ENCODE measurements at regions not wholly inside any gene's neighbourhood (a gene's known extent, or its start where the extent isn't known, plus 50 kb on each side); places are given as distances from the start of the nearest gene placed in this dataset.

DNA sequence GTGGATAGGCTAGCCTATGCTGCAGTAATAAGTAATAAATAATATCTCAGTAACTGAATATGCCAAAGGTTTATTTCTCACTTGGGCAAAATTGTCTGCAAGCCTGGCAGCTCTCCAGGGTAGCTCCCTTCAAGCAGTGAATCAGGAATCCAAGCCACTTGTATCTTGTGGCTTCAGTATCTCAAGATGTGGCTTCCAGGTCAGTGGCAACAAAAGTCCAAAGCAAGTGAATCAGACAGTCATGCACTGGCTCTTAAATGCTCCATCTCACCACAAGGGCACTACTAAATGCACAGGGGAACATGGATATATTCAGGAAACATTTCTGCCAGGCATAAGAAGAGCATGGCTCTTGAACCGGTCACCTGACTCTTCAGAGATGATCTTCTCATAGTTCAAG lies 126.3 kb downstream of the KCTD12 start:
- no TSS peak for BruUV-seq (replicated peaks)
- Histone ChIP-seq H3K9me3 (ENCODE audit: low read depth, low read length, poor library complexity, severe bottlenecking) (no peaks in the 10 kb centered on the region), H3K4me1 (ENCODE audit: insufficient read depth, low read length, poor library complexity, severe bottlenecking) (no peaks in the 10 kb centered on the region), H3K4me3 (ENCODE audit: low read depth, low read length, poor library complexity, severe bottlenecking) (no peak overlapping the region), H3K36me3 (ENCODE audit: insufficient read depth, low read length, poor library complexity, severe bottlenecking) (no peaks in the 10 kb centered on the region), H3K27ac (ENCODE audit: low read depth, low read length, poor library complexity, severe bottlenecking) (no peak overlapping the region), H3K27me3 (replicated peaks; ENCODE audit: insufficient read depth, low read depth, low read length, poor library complexity) (no peaks in the 10 kb centered on the region)
- POLR2A ChIA-PET (ENCODE audit: low non-redundant PET): no interaction called here
- intact Hi-C loops (cut with micrococcal nuclease; ENCODE audit: unreplicated experiment): no loop called here
- CTCF ChIA-PET: no interaction called here
- TF ChIP-seq EZH2 (IDR thresholded peaks at IDR 0.05; ENCODE audit: borderline replicate concordance, low read depth, low read length, poor library complexity, severe bottlenecking): no peak
- TF ChIP-seq, protein P1, sequence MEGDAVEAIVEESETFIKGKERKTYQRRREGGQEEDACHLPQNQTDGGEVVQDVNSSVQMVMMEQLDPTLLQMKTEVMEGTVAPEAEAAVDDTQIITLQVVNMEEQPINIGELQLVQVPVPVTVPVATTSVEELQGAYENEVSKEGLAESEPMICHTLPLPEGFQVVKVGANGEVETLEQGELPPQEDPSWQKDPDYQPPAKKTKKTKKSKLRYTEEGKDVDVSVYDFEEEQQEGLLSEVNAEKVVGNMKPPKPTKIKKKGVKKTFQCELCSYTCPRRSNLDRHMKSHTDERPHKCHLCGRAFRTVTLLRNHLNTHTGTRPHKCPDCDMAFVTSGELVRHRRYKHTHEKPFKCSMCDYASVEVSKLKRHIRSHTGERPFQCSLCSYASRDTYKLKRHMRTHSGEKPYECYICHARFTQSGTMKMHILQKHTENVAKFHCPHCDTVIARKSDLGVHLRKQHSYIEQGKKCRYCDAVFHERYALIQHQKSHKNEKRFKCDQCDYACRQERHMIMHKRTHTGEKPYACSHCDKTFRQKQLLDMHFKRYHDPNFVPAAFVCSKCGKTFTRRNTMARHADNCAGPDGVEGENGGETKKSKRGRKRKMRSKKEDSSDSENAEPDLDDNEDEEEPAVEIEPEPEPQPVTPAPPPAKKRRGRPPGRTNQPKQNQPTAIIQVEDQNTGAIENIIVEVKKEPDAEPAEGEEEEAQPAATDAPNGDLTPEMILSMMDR (conservative IDR thresholded peaks at IDR 0.05; ENCODE audit: low read depth, low read length): no peak
- DNase-seq (ENCODE audit: low spot score): no peak

DNA sequence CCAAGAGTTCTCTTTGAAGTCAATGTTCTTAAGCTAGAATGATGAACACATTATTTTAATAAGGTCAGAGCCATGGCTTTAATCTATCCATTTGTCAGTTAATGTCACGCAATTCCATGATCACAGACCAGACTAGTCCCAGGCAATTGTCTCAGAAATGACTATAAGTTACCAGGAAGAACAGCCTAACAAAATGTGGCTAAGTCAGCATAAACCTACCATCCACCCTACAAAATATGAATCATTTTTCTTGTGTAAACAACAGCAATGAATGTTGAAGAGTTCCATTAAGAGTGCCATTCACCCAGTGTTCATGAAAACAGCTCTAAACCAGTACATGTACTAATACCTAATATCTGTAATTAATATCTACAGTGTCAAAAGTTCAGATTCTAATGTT lies 127.5 kb downstream of the KCTD12 start:
- Histone ChIP-seq H3K4me1 (ENCODE audit: insufficient read depth, low read length, poor library complexity, severe bottlenecking) (no peaks in the 10 kb centered on the region), H3K36me3 (ENCODE audit: insufficient read depth, low read length, poor library complexity, severe bottlenecking) (no peaks in the 10 kb centered on the region), H3K27me3 (replicated peaks; ENCODE audit: insufficient read depth, low read depth, low read length, poor library complexity) (no peaks in the 10 kb centered on the region), H3K27ac (ENCODE audit: low read depth, low read length, poor library complexity, severe bottlenecking) (no peak overlapping the region), H3K9me3 (ENCODE audit: low read depth, low read length, poor library complexity, severe bottlenecking) (no peaks in the 10 kb centered on the region), H3K4me3 (ENCODE audit: low read depth, low read length, poor library complexity, severe bottlenecking) (no peak overlapping the region)
- no TSS peak for BruUV-seq (replicated peaks)
- no peak for DNase-seq (ENCODE audit: low spot score)
- TF ChIP-seq EZH2 (IDR thresholded peaks at IDR 0.05; ENCODE audit: borderline replicate concordance, low read depth, low read length, poor library complexity, severe bottlenecking): no peak
- TF ChIP-seq, protein P1 (conservative IDR thresholded peaks at IDR 0.05; ENCODE audit: low read depth, low read length): no peak
- ChIA-PET POLR2A (ENCODE audit: low non-redundant PET) (no interaction called here), CTCF (no interaction called here)
- intact Hi-C loops (cut with micrococcal nuclease; ENCODE audit: unreplicated experiment): no loop called here

DNA sequence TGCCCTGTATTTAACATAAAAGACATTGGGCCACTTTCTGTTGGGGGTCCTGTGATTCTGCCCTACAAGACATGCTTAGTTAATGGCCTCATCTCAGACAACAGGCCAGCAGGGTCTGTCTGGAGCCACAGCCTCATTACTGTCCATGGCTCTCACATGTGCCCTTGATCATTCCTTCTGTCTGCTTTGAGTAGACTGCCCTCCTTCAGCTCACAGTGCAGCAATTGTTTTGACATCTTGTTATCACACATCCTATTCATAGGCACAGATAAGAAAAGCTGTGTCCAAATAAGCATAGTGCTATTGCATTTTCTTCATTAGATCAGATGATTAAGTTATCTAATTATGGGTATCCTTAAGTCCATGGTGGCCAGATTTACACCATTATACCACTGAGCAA lies 127.9 kb downstream of the KCTD12 start:
- Histone ChIP-seq H3K27me3 (replicated peaks; ENCODE audit: insufficient read depth, low read depth, low read length, poor library complexity) (no peaks in the 10 kb centered on the region), H3K27ac (ENCODE audit: low read depth, low read length, poor library complexity, severe bottlenecking) (no peak overlapping the region), H3K9me3 (ENCODE audit: low read depth, low read length, poor library complexity, severe bottlenecking) (no peaks in the 10 kb centered on the region), H3K4me3 (ENCODE audit: low read depth, low read length, poor library complexity, severe bottlenecking) (no peak overlapping the region), H3K36me3 (ENCODE audit: insufficient read depth, low read length, poor library complexity, severe bottlenecking) (no peaks in the 10 kb centered on the region), H3K4me1 (ENCODE audit: insufficient read depth, low read length, poor library complexity, severe bottlenecking) (no peaks in the 10 kb centered on the region)
- no peak for DNase-seq (ENCODE audit: low spot score)
- intact Hi-C loops (cut with micrococcal nuclease; ENCODE audit: unreplicated experiment): no loop called here
- no TSS peak for BruUV-seq (replicated peaks)
- ChIA-PET CTCF (no interaction called here), POLR2A (ENCODE audit: low non-redundant PET) (no interaction called here)
- TF ChIP-seq, protein P1 (conservative IDR thresholded peaks at IDR 0.05; ENCODE audit: low read depth, low read length): no peak
- no peak for TF ChIP-seq EZH2 (IDR thresholded peaks at IDR 0.05; ENCODE audit: borderline replicate concordance, low read depth, low read length, poor library complexity, severe bottlenecking)

Data from A673 (cell line).